MM.1S (cell line): ENCODE measurements at regions not wholly inside any gene's neighbourhood (a gene's known extent, or its start where the extent isn't known, plus 50 kb on each side); places are given as distances from the start of the nearest gene placed in this dataset.

ENCODE experiments used
- DNase-seq: peaks from one replicate; pipeline ENCODE4 v3.0.0-alpha.2; 2015
- H2AFZ ChIP-seq: fragments of 300-600 bp; sonication (generic); 2 replicates; pipeline ENCODE4 v1.6.0; 2016; ENCODE audit warnings: antibody characterized with exemption, low read length
- H3F3A ChIP-seq: fragments of 300-600 bp; sonication (generic); 2 replicates; pipeline ENCODE4 v1.6.1; 2016; ENCODE audit warnings: mild to moderate bottlenecking, antibody characterized with exemption, low read length, moderate library complexity, mixed read lengths; ENCODE audit not compliant: insufficient read depth
- H3K27ac ChIP-seq: fragments of 300-600 bp; sonication (generic); 2 replicates; pipeline ENCODE4 v1.5.1; 2016; ENCODE audit warnings: mild to moderate bottlenecking, low read length
- H3K27me3 ChIP-seq: fragments of 300-600 bp; sonication (generic); replicated peaks from 2 replicates; pipeline ENCODE4 v1.6.0; 2016; ENCODE audit warnings: low read length; ENCODE audit not compliant: insufficient read depth
- H3K36me3 ChIP-seq: fragments of 300-600 bp; sonication (generic); replicated peaks from 2 replicates; pipeline ENCODE4 v1.6.1; 2016; ENCODE audit warnings: mild to moderate bottlenecking, low read length, mixed read lengths; ENCODE audit not compliant: insufficient read depth
- H3K4me1 ChIP-seq: fragments of 300-600 bp; sonication (generic); 2 replicates; pipeline ENCODE4 v1.6.1; 2016; ENCODE audit warnings: low read length, mixed read lengths
- H3K4me2 ChIP-seq: fragments of 300-600 bp; sonication (generic); 2 replicates; pipeline ENCODE4 v1.6.0; 2016; ENCODE audit warnings: low read depth, low read length
- H3K4me3 ChIP-seq: fragments of 300-600 bp; sonication (generic); 2 replicates; pipeline ENCODE4 v1.5.1; 2016; ENCODE audit warnings: low read length, mixed read lengths
- H3K79me2 ChIP-seq: fragments of 300-600 bp; sonication (generic); 2 replicates; pipeline ENCODE4 v1.6.1; 2016; ENCODE audit warnings: mixed run types, low read length, mixed read lengths
- H3K9ac ChIP-seq: fragments of 300-600 bp; sonication (generic); 2 replicates; pipeline ENCODE4 v1.6.1; 2016; ENCODE audit warnings: low read length, mixed read lengths
- H3K9me2 ChIP-seq: fragments of 300-600 bp; sonication (generic); replicated peaks from 2 replicates; pipeline ENCODE4 v1.6.1; 2016; ENCODE audit warnings: mild to moderate bottlenecking, low read length, mixed read lengths; ENCODE audit not compliant: insufficient read depth
- H3K9me3 ChIP-seq: fragments of 300-600 bp; sonication (generic); replicated peaks from 2 replicates; pipeline ENCODE4 v1.6.1; 2016; ENCODE audit warnings: mild to moderate bottlenecking, low read length, mixed read lengths; ENCODE audit not compliant: insufficient read depth
- H4K20me1 ChIP-seq: fragments of 300-600 bp; sonication (generic); 2 replicates; pipeline ENCODE4 v1.6.1; 2016; ENCODE audit warnings: mild to moderate bottlenecking, low read length, moderate library complexity, mixed read lengths; ENCODE audit not compliant: insufficient read depth
- CTCF ChIP-seq: fragments of 300-600 bp; sonication (generic); IDR thresholded peaks from 2 replicates; pipeline ENCODE4 v1.5.1; 2016; ENCODE audit warnings: antibody characterized with exemption, low read length, mixed read lengths
- EZH2 ChIP-seq: fragments of 300-600 bp; sonication (generic); optimal IDR thresholded peaks from 2 replicates; pipeline ENCODE3; 2017; ENCODE audit warnings: low read depth, mild to moderate bottlenecking, antibody characterized with exemption, low read length, mixed read lengths
- EZH2phosphoT487 ChIP-seq: fragments of 300-600 bp; sonication (generic); IDR thresholded peaks from 2 replicates; pipeline ENCODE4 v1.6.1; 2018; ENCODE audit warnings: antibody characterized with exemption, low read length

DNA sequence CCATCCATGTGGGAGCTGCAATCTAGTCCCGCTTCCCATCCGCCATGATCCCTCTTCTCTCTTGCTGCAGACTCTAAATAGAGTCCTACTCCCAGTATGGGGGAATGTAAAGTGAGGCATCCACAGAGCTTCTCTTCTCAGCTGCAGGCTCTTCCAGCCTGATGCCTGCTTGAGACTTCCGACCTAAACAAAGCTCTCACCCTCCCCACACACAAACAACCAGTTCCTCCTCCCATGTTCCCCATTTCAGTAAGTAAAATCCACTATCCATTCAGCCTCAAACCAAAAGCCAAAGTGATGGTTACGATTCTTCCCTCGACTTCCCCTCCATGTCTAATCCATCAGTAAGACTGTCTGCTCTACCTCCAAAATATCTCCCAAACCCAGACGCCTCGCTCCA is 108.2 kb upstream of the NFE2L3 start:
- no peak for DNase-seq
- Histone ChIP-seq H3K4me1 (0 out of 2 replicates have a peak, but pooled peaks cover 1% of the 10 kb centered on the region), H3K27ac (no peak overlapping the region), H3K79me2 (no peaks in the 10 kb centered on the region), H3K9ac (no peak overlapping the region), H3K9me3 (no peaks in the 10 kb centered on the region), H3K36me3 (no peaks in the 10 kb centered on the region), H2AFZ (no peak overlapping the region), H4K20me1 (no peaks in the 10 kb centered on the region), H3K4me3 (no peak overlapping the region), H3F3A (no peaks in the 10 kb centered on the region), H3K9me2 (no peaks in the 10 kb centered on the region), H3K27me3 (no peaks in the 10 kb centered on the region), H3K4me2 (no peak overlapping the region)
- TF ChIP-seq CTCF (no peak), EZH2 (no peak), EZH2phosphoT487 (no peak)

- Histone ChIP-seq H3K27ac (no peak overlapping the region), H2AFZ (no peak overlapping the region), H3K4me2 (no peak overlapping the region), H3K27me3 (no peaks in the 10 kb centered on the region), H3K9me2 (no peaks in the 10 kb centered on the region), H3K36me3 (no peaks in the 10 kb centered on the region), H3K9me3 (no peaks in the 10 kb centered on the region), H3F3A (no peaks in the 10 kb centered on the region), H3K4me3 (no peak overlapping the region), H3K79me2 (no peaks in the 10 kb centered on the region), H4K20me1 (no peaks in the 10 kb centered on the region), H3K4me1 (no peaks in the 10 kb centered on the region), H3K9ac (no peak overlapping the region)
- DNase-seq = no peak
- TF ChIP-seq EZH2 (no peak), EZH2phosphoT487 (no peak), CTCF (no peak)
Observed at GRCh38 chr7:26044320-26044719, 107.7 kb upstream of the NFE2L3 start.

- H3K4me3 ChIP-seq = no peak overlapping the region
- H3K27ac ChIP-seq = no peak overlapping the region
- no peaks in the 10 kb centered on the region for H3F3A ChIP-seq
- H3K9me2 ChIP-seq = no peaks in the 10 kb centered on the region
- no peaks in the 10 kb centered on the region for H3K27me3 ChIP-seq
- no peak for DNase-seq
- H3K9me3 ChIP-seq = no peaks in the 10 kb centered on the region
- no peak overlapping the region for H2AFZ ChIP-seq
- H3K9ac ChIP-seq = no peak overlapping the region
- H3K4me1 ChIP-seq = peaks cover 7% of the 10 kb centered on the region
- H3K36me3 ChIP-seq = no peaks in the 10 kb centered on the region
- H3K4me2 ChIP-seq = no peak overlapping the region
- H4K20me1 ChIP-seq = no peaks in the 10 kb centered on the region
- no peaks in the 10 kb centered on the region for H3K79me2 ChIP-seq
- TF ChIP-seq EZH2phosphoT487 = no peak
- TF ChIP-seq EZH2 = no peak
- no peak for TF ChIP-seq CTCF
Observed at GRCh38 chr7:26046150-26046549, 105.8 kb upstream of the NFE2L3 start.
